ENCODE measurements at regions not wholly inside any gene's neighbourhood (a gene's known extent, or its start where the extent isn't known, plus 50 kb on each side); places are given as distances from the start of the nearest gene placed in this dataset.

DNA sequence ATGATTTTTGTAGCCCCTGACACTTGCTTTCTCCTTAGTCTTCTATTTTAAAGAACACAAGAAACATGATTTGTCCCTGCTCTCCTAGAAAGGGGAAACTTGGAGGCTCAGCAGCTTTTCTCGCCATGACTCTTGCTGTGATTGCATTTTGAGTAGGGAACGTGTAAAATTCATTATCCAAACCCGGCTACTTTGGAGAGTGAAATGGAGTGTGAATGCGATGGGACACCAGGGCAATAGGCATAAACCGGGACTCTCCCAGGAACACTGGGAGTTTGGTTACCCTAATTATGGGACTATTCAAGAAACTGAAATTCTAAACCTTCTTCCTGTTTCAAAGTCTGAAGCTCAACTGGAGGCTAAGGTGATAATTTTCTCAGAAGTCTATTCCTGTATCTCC is 181.7 kb upstream of the RFC3 start:
- Histone ChIP-seq H3K79me2 (ENCODE audit: low read length) (no peaks in the 10 kb centered on the region), H3K27ac (ENCODE audit: low read length) (no peak overlapping the region), H3K9me3 (ENCODE audit: insufficient read depth, low read length) (no peaks in the 10 kb centered on the region), H3K4me2 (ENCODE audit: low read length) (no peak overlapping the region), H2AFZ (ENCODE audit: low read depth, low read length) (no peak overlapping the region), H3K27me3 (ENCODE audit: low read depth, low read length) (no peaks in the 10 kb centered on the region), H3K4me1 (ENCODE audit: low read length) (peaks cover 16% of the 10 kb centered on the region), H3K9ac (ENCODE audit: low read length) (no peak overlapping the region), H3K4me3 (ENCODE audit: low read length) (no peak overlapping the region), H3K36me3 (replicated peaks; ENCODE audit: low read depth, low read length) (no peaks in the 10 kb centered on the region), H4K20me1 (ENCODE audit: insufficient read depth, low read length) (no peaks in the 10 kb centered on the region)
- TF ChIP-seq, protein P1, sequence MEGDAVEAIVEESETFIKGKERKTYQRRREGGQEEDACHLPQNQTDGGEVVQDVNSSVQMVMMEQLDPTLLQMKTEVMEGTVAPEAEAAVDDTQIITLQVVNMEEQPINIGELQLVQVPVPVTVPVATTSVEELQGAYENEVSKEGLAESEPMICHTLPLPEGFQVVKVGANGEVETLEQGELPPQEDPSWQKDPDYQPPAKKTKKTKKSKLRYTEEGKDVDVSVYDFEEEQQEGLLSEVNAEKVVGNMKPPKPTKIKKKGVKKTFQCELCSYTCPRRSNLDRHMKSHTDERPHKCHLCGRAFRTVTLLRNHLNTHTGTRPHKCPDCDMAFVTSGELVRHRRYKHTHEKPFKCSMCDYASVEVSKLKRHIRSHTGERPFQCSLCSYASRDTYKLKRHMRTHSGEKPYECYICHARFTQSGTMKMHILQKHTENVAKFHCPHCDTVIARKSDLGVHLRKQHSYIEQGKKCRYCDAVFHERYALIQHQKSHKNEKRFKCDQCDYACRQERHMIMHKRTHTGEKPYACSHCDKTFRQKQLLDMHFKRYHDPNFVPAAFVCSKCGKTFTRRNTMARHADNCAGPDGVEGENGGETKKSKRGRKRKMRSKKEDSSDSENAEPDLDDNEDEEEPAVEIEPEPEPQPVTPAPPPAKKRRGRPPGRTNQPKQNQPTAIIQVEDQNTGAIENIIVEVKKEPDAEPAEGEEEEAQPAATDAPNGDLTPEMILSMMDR (IDR thresholded peaks at IDR 0.05; ENCODE audit: low read depth, low read length): no peak
- no peak for TF ChIP-seq EZH2phosphoT487 (IDR thresholded peaks at IDR 0.05; ENCODE audit: low read depth)

DNA sequence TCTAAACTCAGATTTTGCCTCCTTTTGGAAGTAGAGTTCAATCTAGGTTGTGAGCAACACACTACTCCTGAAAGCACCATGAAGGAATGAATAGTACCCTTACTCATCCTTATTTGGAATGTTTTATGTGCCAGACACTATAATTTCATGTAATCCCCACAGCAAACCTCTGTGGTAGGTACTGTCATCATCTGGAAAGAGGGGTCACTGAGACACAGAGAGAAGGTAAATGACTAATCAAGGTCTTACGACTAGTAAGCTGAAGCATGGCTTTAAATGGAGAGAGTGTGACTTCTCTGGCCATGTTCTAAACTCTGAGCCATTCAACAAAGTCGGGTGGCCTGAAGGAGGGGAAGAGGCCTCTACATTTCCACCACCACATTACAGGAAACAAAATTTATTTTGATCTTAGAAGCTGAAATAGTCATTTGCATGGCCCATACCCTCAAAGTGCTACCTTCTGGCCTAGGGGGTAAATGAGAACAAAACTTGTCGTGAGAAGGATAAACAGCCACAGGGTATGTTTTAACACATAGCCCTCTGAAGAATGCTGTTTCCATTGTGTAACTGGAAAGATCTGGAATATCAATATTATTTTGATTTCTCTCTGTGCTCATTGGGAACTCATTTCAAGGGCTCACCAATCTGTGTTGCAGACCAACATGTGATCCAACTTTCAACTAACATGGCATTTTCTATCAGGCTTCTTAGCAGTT is 180.8 kb upstream of the RFC3 start:
- H3K36me3 ChIP-seq (replicated peaks; ENCODE audit: low read depth, low read length): no peaks in the 10 kb centered on the region
- no peak for TF ChIP-seq EZH2phosphoT487 (IDR thresholded peaks at IDR 0.05; ENCODE audit: low read depth)
- TF ChIP-seq, protein P1 (IDR thresholded peaks at IDR 0.05; ENCODE audit: low read depth, low read length): no peak
- H3K79me2 ChIP-seq (ENCODE audit: low read length): no peaks in the 10 kb centered on the region
- H3K4me2 ChIP-seq (ENCODE audit: low read length): no peak overlapping the region
- no peak overlapping the region for H3K4me3 ChIP-seq (ENCODE audit: low read length)
- no peak overlapping the region for H3K9ac ChIP-seq (ENCODE audit: low read length)
- no peaks in the 10 kb centered on the region for H4K20me1 ChIP-seq (ENCODE audit: insufficient read depth, low read length)
- peaks cover 16% of the 10 kb centered on the region for H3K4me1 ChIP-seq (ENCODE audit: low read length)
- H3K27ac ChIP-seq (ENCODE audit: low read length): no peak overlapping the region
- no peaks in the 10 kb centered on the region for H3K9me3 ChIP-seq (ENCODE audit: insufficient read depth, low read length)
- no peaks in the 10 kb centered on the region for H3K27me3 ChIP-seq (ENCODE audit: low read depth, low read length)
- no peak overlapping the region for H2AFZ ChIP-seq (ENCODE audit: low read depth, low read length)

DNA sequence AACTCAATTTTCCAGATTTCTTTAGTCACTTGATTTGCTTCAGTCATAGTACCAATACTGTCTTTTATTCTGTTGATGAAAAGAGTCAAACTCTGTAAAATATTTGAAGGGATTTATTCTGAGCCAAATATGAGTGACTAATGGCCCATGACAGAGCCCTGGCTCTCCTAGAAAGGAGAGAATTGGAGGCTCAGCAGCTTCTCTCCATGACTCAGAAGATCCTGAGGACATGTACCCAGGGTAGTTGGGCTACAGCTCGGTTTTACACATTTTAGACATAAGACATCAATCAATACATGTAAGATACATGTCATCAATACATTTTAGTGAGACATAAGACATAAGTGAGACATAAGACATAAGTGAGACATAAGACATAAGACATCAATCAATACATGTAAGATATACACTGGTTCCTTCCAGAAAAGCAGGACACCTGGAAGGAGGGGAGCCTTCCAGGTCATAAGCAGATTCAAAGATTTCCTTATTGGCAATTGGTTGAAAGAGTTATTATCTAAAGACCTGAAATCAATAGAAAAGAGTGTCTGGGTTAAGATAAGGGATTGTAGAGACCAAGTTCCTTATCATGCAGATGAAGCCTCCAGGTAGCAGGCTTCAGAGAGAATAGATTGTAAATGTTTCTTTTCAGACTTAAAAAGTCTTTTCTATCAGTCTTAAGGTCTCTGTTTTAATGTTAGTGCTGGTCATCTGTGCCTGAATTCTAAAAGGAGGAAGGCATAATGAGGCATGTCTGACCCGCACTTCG is 179.8 kb upstream of the RFC3 start:
- peaks cover 17% of the 10 kb centered on the region for H3K4me1 ChIP-seq (ENCODE audit: low read length)

DNA sequence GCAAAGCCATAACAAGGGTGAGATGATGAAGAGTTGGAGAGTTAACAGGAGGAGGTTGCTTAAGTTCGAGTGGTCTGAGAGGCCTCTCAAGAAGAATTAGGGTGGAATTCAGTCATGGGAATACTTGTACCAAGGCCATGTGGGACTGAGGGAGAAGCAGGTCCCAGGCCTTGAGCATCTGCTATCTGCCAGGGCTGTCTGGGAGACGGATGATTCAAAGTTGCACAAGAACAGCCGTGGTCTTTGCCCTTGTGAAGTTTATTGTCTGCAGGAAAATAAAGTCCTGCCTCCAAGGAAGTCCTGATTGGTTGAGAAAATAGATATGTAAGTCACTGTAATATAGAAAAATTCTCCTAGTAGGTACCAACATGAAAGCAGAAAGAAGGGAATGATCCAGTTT is 178.8 kb upstream of the RFC3 start:
- H3K79me2 ChIP-seq (ENCODE audit: low read length): no peaks in the 10 kb centered on the region
- no peaks in the 10 kb centered on the region for H3K27me3 ChIP-seq (ENCODE audit: low read depth, low read length)
- H3K4me3 ChIP-seq (ENCODE audit: low read length): no peak overlapping the region; the same call in 1 of the 2 replicates
- peaks cover 27% of the 10 kb centered on the region for H3K4me1 ChIP-seq (ENCODE audit: low read length)
- H2AFZ ChIP-seq (ENCODE audit: low read depth, low read length): peak overlapping the region; percentile 75
- no peaks in the 10 kb centered on the region for H4K20me1 ChIP-seq (ENCODE audit: insufficient read depth, low read length)
- no peaks in the 10 kb centered on the region for H3K36me3 ChIP-seq (replicated peaks; ENCODE audit: low read depth, low read length)
- peak overlapping the region; percentile 36; the same call in 1 of the 2 replicates for H3K4me2 ChIP-seq (ENCODE audit: low read length)
- peak overlapping the region; percentile 23 for H3K27ac ChIP-seq (ENCODE audit: low read length)
- no peaks in the 10 kb centered on the region for H3K9me3 ChIP-seq (ENCODE audit: insufficient read depth, low read length)
- H3K9ac ChIP-seq (ENCODE audit: low read length): no peak overlapping the region
- no peak for TF ChIP-seq EZH2phosphoT487 (IDR thresholded peaks at IDR 0.05; ENCODE audit: low read depth)
- TF ChIP-seq, protein P1 (IDR thresholded peaks at IDR 0.05; ENCODE audit: low read depth, low read length): no peak

More for the DNA sequence above, 179.8 kb upstream of the RFC3 start:
- Histone ChIP-seq H2AFZ (ENCODE audit: low read depth, low read length) (no peak overlapping the region), H3K79me2 (ENCODE audit: low read length) (no peaks in the 10 kb centered on the region), H3K4me3 (ENCODE audit: low read length) (no peak overlapping the region), H3K36me3 (replicated peaks; ENCODE audit: low read depth, low read length) (no peaks in the 10 kb centered on the region), H3K9ac (ENCODE audit: low read length) (no peak overlapping the region), H3K27ac (ENCODE audit: low read length) (no peak overlapping the region), H3K9me3 (ENCODE audit: insufficient read depth, low read length) (no peaks in the 10 kb centered on the region), H3K27me3 (ENCODE audit: low read depth, low read length) (no peaks in the 10 kb centered on the region), H4K20me1 (ENCODE audit: insufficient read depth, low read length) (no peaks in the 10 kb centered on the region), H3K4me2 (ENCODE audit: low read length) (no peak overlapping the region)
- no peak for TF ChIP-seq EZH2phosphoT487 (IDR thresholded peaks at IDR 0.05; ENCODE audit: low read depth)
- TF ChIP-seq, protein P1 (IDR thresholded peaks at IDR 0.05; ENCODE audit: low read depth, low read length): no peak
